Activated naive CD4-positive, alpha-beta T cell treated with anti-CD3 and anti-CD28 coated beads, Interleukin-2, amount 10 ng/mL, durations not matched to agents 7 days and 5 days (primary cell): ENCODE measurements at regions not wholly inside any gene's neighbourhood (a gene's known extent, or its start where the extent isn't known, plus 50 kb on each side); places are given as distances from the start of the nearest gene placed in this dataset.
"Not testable (repeated sequence)": the region's sequence is repeated elsewhere in the genome, so short reads cannot be mapped to it uniquely, and the experiment has no call there.

Experiments used
- CTCF ChIA-PET: fragments of 350-600 bp; sonication (Branson Sonifier 250); formaldehyde crosslinking; loops from one replicate; lab custom pipeline; 2021; ENCODE audit warnings: antibody characterized with exemption; lab: Charles Lee
- DNase-seq: peaks from one replicate; pipeline ENCODE4 v3.0.0-alpha.2; 2020
- H3K27ac Mint-ChIP-seq: one replicate; pipeline ENCODE4 v1.8.0; 2021; ENCODE audit warnings: mild to moderate bottlenecking, moderate library complexity, mixed read lengths
- H3K27me3 Mint-ChIP-seq: one replicate; pipeline ENCODE4 v1.8.0; 2021; ENCODE audit warnings: mild to moderate bottlenecking, mixed read lengths
- H3K36me3 Mint-ChIP-seq: one replicate; pipeline ENCODE4 v1.8.0; 2021; ENCODE audit warnings: mixed read lengths
- H3K4me1 Mint-ChIP-seq: one replicate; pipeline ENCODE4 v1.8.0; 2021; ENCODE audit warnings: mixed read lengths
- H3K4me3 Mint-ChIP-seq: one replicate; pipeline ENCODE4 v1.8.0; 2021; ENCODE audit warnings: mild to moderate bottlenecking, moderate library complexity, mixed read lengths
- H3K9me3 Mint-ChIP-seq: one replicate; pipeline ENCODE4 v1.8.0; 2021; ENCODE audit warnings: mixed read lengths

DNA sequence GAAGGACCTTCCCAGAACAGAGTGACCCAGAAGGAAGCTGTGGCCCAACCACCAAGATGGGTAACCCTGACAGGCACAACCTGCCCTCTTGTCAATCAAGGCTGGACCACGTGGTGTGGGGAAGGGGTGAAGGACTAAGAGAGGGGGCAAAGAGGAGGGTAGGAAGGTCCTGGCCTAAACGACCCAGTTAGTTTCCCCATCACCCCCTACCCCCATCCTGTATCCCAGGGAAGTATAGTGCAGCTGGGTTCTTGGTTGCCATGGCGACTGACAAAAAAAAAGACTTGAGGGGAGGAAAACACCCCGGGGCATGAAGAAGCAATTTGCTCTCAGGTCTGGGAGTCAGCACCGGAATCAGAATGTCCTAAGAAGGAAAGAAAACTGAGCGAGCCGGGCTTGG lies 168.7 kb downstream of the GOSR1 start:
- CTCF ChIA-PET, H3K9me3 Mint-ChIP-seq, H3K4me1 Mint-ChIP-seq, H3K27ac Mint-ChIP-seq, H3K36me3 Mint-ChIP-seq, H3K4me3 Mint-ChIP-seq, DNase-seq: not testable (repeated sequence)
- H3K27me3 Mint-ChIP-seq = peaks cover 23% of the 10 kb centered on the region

- H3K4me3 Mint-ChIP-seq, H3K4me1 Mint-ChIP-seq, CTCF ChIA-PET, H3K27ac Mint-ChIP-seq, H3K36me3 Mint-ChIP-seq, H3K9me3 Mint-ChIP-seq: not testable (repeated sequence)
- peak; percentile 36 for DNase-seq
- H3K27me3 Mint-ChIP-seq = peaks cover 23% of the 10 kb centered on the region
These were observed 167.5 kb downstream of the GOSR1 start for GRCh38 chr17:30644713-30645112.

DNA sequence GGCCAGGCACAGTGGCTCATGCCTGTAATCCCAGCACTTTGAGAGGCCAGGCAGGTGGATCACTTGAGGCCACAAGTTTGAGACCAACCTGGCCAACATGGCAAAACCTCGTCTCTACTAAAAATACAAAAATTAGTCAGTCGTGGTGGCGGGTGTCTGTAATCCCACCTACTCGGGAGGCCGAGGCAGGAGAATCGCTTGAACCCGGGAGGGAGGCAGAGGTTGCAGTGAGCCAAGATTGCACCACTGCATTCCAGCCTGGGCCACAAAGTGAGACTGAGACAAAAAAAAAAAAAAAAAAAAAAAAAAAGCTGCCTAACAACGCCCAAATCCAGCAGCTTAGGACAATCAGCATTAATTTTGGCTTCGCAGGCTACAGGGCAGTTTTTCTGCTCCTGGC lies 167.1 kb downstream of the GOSR1 start:
- H3K9me3 Mint-ChIP-seq, DNase-seq, H3K4me1 Mint-ChIP-seq, H3K4me3 Mint-ChIP-seq, H3K36me3 Mint-ChIP-seq, CTCF ChIA-PET, H3K27ac Mint-ChIP-seq: not testable (repeated sequence)
- H3K27me3 Mint-ChIP-seq = peaks cover 23% of the 10 kb centered on the region

DNA sequence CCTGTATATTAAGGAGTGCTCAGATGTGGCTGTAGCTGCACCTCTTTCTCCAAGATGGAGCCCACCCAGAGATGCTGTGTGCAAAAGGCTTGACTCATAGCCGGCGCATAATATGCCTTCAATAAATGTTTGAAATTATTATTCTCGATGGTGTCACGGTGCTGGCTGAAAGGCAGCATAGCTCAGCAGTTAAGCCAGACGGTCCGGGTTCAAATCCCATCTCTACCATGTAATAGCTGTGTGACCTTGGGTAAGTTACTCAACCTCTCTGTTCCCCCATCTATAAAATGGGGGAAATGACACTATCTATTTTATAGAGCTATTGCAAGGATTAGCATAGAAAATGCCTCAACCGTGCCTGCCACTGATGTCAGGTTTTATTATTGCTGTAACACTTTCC lies 164.2 kb downstream of the GOSR1 start:
- CTCF ChIA-PET, H3K36me3 Mint-ChIP-seq, H3K9me3 Mint-ChIP-seq, DNase-seq, H3K4me3 Mint-ChIP-seq, H3K4me1 Mint-ChIP-seq, H3K27ac Mint-ChIP-seq: not testable (repeated sequence)
- peaks cover 14% of the 10 kb centered on the region for H3K27me3 Mint-ChIP-seq

- CTCF ChIA-PET, DNase-seq, H3K36me3 Mint-ChIP-seq, H3K4me1 Mint-ChIP-seq, H3K27me3 Mint-ChIP-seq, H3K27ac Mint-ChIP-seq, H3K4me3 Mint-ChIP-seq, H3K9me3 Mint-ChIP-seq: not testable (repeated sequence)
These were observed 162.2 kb downstream of the GOSR1 start for GRCh38 chr17:30639391-30639790.

GRCh38 chr17:30638968-30639367 lies 161.8 kb downstream of the GOSR1 start:
- H3K4me3 Mint-ChIP-seq, H3K36me3 Mint-ChIP-seq, DNase-seq, H3K27ac Mint-ChIP-seq, H3K27me3 Mint-ChIP-seq, H3K9me3 Mint-ChIP-seq, H3K4me1 Mint-ChIP-seq, CTCF ChIA-PET: not testable (repeated sequence)

- H3K36me3 Mint-ChIP-seq, DNase-seq, H3K4me1 Mint-ChIP-seq, H3K4me3 Mint-ChIP-seq, CTCF ChIA-PET, H3K27ac Mint-ChIP-seq, H3K9me3 Mint-ChIP-seq, H3K27me3 Mint-ChIP-seq: not testable (repeated sequence)
These were observed 154.4 kb downstream of the GOSR1 start for GRCh38 chr17:30631651-30632050.

GRCh38 chr17:30625380-30625779 lies 148.2 kb downstream of the GOSR1 start:
- H3K9me3 Mint-ChIP-seq, H3K27ac Mint-ChIP-seq, H3K27me3 Mint-ChIP-seq, H3K36me3 Mint-ChIP-seq, DNase-seq, H3K4me3 Mint-ChIP-seq, CTCF ChIA-PET, H3K4me1 Mint-ChIP-seq: not testable (repeated sequence)

GRCh38 chr17:30624180-30624579 lies 147.0 kb downstream of the GOSR1 start:
- H3K4me3 Mint-ChIP-seq, H3K4me1 Mint-ChIP-seq, H3K27me3 Mint-ChIP-seq, H3K27ac Mint-ChIP-seq, CTCF ChIA-PET, H3K9me3 Mint-ChIP-seq, H3K36me3 Mint-ChIP-seq, DNase-seq: not testable (repeated sequence)

DNA sequence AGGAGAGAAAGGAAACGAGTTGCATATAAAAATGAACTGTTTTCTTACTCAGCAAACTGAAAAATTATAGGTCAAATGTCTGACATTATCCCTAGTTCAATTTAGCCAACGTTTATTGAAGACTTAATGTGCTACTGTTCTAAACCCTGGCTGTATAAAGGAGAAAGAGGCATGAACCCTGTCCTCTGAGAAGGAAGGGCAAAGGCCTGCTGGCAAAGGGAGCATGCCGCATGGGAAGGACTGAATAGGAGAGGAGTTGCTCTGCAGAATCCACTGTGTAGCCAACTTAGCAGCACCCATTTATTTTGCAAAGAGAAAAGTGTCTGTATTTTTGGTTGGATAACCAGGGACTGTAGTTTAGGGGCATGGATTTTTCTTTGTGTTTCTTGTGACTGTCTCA lies 132.5 kb downstream of the GOSR1 start:
- H3K27ac Mint-ChIP-seq, H3K4me3 Mint-ChIP-seq, H3K27me3 Mint-ChIP-seq, DNase-seq, H3K4me1 Mint-ChIP-seq, H3K36me3 Mint-ChIP-seq, H3K9me3 Mint-ChIP-seq, CTCF ChIA-PET: not testable (repeated sequence)

DNA sequence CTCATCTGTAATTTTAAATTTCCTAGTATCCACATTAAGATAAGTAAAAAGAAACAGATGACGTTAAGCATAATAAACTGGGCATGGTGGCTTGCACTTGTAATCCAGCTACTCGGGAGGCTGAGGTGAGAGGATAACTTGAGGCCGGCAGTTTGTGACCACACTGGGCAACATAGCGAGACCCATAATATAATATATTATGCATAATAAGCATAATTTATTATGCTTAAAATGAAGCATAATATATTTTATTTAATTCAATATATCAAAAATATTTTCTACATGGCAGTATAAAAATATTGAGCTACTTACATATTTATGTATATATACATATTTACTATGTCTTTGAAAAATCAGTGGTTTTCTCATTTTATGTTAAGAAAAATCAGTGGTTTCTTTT lies 128.3 kb downstream of the GOSR1 start:
- Mint-ChIP-seq H3K36me3 (no peaks in the 10 kb centered on the region), H3K4me3 (no peak overlapping the region), H3K27me3 (peaks cover 8% of the 10 kb centered on the region), H3K27ac (no peak overlapping the region), H3K9me3 (no peaks in the 10 kb centered on the region), H3K4me1 (peaks cover 15% of the 10 kb centered on the region)
- CTCF ChIA-PET = no interaction called here
- no peak for DNase-seq

- no peaks in the 10 kb centered on the region for H3K36me3 Mint-ChIP-seq
- DNase-seq = no peak
- CTCF ChIA-PET = no interaction called here
- H3K27me3 Mint-ChIP-seq = peaks cover 12% of the 10 kb centered on the region
- H3K27ac Mint-ChIP-seq = no peak overlapping the region
- no peak overlapping the region for H3K4me3 Mint-ChIP-seq
- H3K4me1 Mint-ChIP-seq = peaks cover 16% of the 10 kb centered on the region
- H3K9me3 Mint-ChIP-seq = no peaks in the 10 kb centered on the region
These were observed 127.8 kb downstream of the GOSR1 start for GRCh38 chr17:30605027-30605426.

DNA sequence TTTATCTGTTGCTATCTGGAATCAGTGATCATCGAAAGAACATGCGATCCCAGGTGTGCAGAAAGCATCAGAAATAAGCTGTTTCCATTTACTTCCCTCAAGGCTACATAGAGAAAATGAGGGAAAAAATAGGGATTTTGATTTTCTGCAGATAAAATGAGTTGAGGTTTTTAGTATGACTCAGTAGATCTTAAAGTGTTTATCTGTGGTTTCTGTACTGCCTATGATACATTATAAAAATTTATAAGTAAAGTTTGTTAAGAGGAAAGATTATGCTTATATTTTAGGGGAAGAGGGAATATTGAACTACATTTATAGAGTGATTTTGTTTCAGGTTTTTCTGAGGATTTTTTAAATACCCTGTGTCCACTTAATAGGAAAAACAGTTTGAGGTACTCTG lies 125.2 kb downstream of the GOSR1 start:
- Mint-ChIP-seq H3K27me3 (peaks cover 26% of the 10 kb centered on the region), H3K4me1 (peaks cover 24% of the 10 kb centered on the region)
- H3K27ac Mint-ChIP-seq, H3K36me3 Mint-ChIP-seq, H3K9me3 Mint-ChIP-seq, CTCF ChIA-PET, H3K4me3 Mint-ChIP-seq, DNase-seq: not testable (repeated sequence)

GRCh38 chr17:30601984-30602383 lies 124.8 kb downstream of the GOSR1 start:
- CTCF ChIA-PET, H3K9me3 Mint-ChIP-seq, H3K36me3 Mint-ChIP-seq, DNase-seq, H3K27ac Mint-ChIP-seq: not testable (repeated sequence)
- H3K27me3 Mint-ChIP-seq = peaks cover 26% of the 10 kb centered on the region
- peaks cover 24% of the 10 kb centered on the region for H3K4me1 Mint-ChIP-seq
- peak overlapping the region; percentile 68 for H3K4me3 Mint-ChIP-seq

GRCh38 chr17:30600830-30601494 lies 123.8 kb downstream of the GOSR1 start:
- Mint-ChIP-seq H3K4me1 (peaks cover 24% of the 10 kb centered on the region), H3K27ac (peak overlapping the region; percentile 84), H3K4me3 (peak overlapping the region; percentile 97), H3K9me3 (no peaks in the 10 kb centered on the region), H3K27me3 (peaks cover 26% of the 10 kb centered on the region), H3K36me3 (no peaks in the 10 kb centered on the region)
- DNase-seq = peak; percentile 30
- CTCF ChIA-PET = no interaction called here
